PFSK-1 (cell line): ENCODE measurements at regions not wholly inside any gene's neighbourhood (a gene's known extent, or its start where the extent isn't known, plus 50 kb on each side); places are given as distances from the start of the nearest gene placed in this dataset.

Source experiments
- FOXP2 ChIP-seq: optimal IDR thresholded peaks from 2 replicates; pipeline ENCODE3; 2011; ENCODE audit warnings: borderline replicate concordance, control low read depth, inconsistent platforms; ENCODE audit not compliant: insufficient read depth; ENCODE audit errors: extremely low read length, extremely low read depth
- POLR2AphosphoS5 ChIP-seq: IDR thresholded peaks from 2 replicates; pipeline ENCODE4 v1.6.1; 2012; ENCODE audit warnings: low read depth, mild to moderate bottlenecking, control low read depth, low read length, moderate library complexity
- SIN3A ChIP-seq: IDR thresholded peaks from 2 replicates; pipeline ENCODE4 v1.6.1; 2012; ENCODE audit warnings: mild to moderate bottlenecking, low read length, moderate library complexity, borderline replicate concordance; ENCODE audit not compliant: insufficient read depth
- TAF1 ChIP-seq: IDR thresholded peaks from 2 replicates; pipeline ENCODE4 v1.6.1; 2012; ENCODE audit warnings: low read length, control low read depth, borderline replicate concordance; ENCODE audit not compliant: insufficient read depth
- TF ChIP-seq, protein P1 (sequence below), 2 experiments: IDR thresholded peaks; 2 replicates each; pipeline versions ENCODE4 v1.6.1 to v1.8.0; 2011 to 2012; ENCODE audit warnings: low read depth in 2 of 2, low read length in 2 of 2, control low read depth in 1 of 2, inconsistent platforms in 1 of 2, mild to moderate bottlenecking in 1 of 2, moderate library complexity in 1 of 2; ENCODE audit not compliant: insufficient read depth in 1 of 2

DNA sequence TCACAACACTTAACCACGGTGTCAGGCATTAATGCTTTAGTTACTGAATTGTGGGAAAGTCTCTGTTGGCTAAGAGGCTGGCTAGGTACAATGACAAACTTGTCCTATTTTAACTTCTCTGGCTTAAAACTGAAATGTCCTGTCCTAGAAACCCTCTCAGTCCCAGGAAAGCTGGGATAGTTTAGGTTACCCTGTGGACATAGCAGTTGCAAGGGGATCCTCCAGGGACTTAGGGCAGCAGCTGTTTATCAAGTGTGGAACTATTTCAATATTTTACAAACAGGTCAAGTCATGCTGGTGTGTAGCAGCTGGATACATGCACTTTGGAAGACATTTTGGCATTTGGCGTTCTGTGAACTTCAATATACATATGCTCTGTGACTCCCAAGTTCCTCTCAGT, 95.0 kb upstream of the ARRDC3 start:
- TF ChIP-seq SIN3A: no peak
- TF ChIP-seq POLR2AphosphoS5: no peak
- no peak for TF ChIP-seq TAF1

DNA sequence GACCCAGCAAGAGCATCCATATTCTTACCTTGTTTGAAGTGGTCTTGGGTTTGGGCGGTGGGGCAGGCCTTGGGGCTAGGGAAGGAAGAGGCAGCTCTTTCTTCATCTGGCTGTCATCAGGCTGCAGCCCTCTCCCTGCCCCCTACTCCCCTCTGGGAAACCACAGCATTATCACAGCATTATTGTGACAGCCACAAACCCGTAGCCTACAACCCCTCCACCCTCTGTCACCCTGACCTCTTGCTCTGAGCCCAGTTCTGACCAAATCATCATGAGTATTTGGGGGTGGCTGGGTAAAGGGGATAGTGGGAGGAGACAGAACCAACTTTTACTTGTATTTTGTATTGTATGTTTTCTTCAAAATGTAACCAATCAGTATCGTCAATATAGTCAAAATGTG, 94.3 kb upstream of the ARRDC3 start:
- TF ChIP-seq TAF1 (no peak), FOXP2 (no peak), POLR2AphosphoS5 (no peak), SIN3A (no peak)
- TF ChIP-seq, protein P1, sequence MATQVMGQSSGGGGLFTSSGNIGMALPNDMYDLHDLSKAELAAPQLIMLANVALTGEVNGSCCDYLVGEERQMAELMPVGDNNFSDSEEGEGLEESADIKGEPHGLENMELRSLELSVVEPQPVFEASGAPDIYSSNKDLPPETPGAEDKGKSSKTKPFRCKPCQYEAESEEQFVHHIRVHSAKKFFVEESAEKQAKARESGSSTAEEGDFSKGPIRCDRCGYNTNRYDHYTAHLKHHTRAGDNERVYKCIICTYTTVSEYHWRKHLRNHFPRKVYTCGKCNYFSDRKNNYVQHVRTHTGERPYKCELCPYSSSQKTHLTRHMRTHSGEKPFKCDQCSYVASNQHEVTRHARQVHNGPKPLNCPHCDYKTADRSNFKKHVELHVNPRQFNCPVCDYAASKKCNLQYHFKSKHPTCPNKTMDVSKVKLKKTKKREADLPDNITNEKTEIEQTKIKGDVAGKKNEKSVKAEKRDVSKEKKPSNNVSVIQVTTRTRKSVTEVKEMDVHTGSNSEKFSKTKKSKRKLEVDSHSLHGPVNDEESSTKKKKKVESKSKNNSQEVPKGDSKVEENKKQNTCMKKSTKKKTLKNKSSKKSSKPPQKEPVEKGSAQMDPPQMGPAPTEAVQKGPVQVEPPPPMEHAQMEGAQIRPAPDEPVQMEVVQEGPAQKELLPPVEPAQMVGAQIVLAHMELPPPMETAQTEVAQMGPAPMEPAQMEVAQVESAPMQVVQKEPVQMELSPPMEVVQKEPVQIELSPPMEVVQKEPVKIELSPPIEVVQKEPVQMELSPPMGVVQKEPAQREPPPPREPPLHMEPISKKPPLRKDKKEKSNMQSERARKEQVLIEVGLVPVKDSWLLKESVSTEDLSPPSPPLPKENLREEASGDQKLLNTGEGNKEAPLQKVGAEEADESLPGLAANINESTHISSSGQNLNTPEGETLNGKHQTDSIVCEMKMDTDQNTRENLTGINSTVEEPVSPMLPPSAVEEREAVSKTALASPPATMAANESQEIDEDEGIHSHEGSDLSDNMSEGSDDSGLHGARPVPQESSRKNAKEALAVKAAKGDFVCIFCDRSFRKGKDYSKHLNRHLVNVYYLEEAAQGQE (IDR thresholded peaks at IDR 0.05; ENCODE audit: insufficient read depth in 1 of 2, low read depth in 2 of 2, low read length in 2 of 2): no peak

DNA sequence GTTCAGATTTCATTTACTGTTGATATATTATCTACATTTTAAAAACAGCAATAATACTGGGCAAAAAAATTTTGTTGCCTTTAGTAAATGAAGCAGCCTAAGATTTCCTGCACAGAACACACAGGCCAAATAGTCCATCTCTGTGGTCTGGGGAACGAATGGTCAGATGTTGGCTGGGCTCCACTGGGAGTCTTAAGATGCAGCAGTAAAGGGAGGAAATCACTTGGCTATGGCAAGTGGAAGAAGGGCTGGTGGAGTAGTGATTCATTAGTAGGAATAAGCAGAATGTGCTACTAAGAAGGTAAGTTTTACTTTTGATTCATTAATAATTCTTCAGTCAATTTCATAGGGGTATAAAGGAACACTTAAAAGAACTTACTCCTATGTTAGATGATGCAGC, 91.1 kb upstream of the ARRDC3 start:
- TF ChIP-seq POLR2AphosphoS5 (no peak), TAF1 (no peak)
- TF ChIP-seq, protein P1 (IDR thresholded peaks at IDR 0.05; ENCODE audit: insufficient read depth in 1 of 2, low read depth in 2 of 2, low read length in 2 of 2): no peak

DNA sequence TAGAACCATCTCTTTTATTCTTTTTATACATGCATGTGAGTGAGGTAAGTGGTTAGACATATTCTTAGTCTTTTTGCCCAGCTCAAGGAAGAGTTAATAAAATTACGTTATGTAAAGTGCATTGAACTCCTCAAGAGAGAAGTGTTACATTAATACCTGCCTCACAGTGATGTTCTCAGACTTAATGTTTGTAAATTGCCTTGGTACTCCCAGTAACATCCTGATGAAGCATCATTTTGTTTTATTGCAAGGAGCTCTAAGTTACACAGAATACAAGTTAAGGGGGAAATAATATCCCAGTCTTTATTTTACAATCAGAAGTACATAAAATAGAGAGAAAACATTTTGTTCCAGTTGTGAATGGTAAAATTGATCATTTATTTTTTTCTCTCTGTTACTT, 89.5 kb upstream of the ARRDC3 start:
- TF ChIP-seq POLR2AphosphoS5: no peak
- TF ChIP-seq, protein P1 (IDR thresholded peaks at IDR 0.05; ENCODE audit: insufficient read depth in 1 of 2, low read depth in 2 of 2, low read length in 2 of 2): no peak
- no peak for TF ChIP-seq SIN3A
- no peak for TF ChIP-seq FOXP2
- no peak for TF ChIP-seq TAF1

DNA sequence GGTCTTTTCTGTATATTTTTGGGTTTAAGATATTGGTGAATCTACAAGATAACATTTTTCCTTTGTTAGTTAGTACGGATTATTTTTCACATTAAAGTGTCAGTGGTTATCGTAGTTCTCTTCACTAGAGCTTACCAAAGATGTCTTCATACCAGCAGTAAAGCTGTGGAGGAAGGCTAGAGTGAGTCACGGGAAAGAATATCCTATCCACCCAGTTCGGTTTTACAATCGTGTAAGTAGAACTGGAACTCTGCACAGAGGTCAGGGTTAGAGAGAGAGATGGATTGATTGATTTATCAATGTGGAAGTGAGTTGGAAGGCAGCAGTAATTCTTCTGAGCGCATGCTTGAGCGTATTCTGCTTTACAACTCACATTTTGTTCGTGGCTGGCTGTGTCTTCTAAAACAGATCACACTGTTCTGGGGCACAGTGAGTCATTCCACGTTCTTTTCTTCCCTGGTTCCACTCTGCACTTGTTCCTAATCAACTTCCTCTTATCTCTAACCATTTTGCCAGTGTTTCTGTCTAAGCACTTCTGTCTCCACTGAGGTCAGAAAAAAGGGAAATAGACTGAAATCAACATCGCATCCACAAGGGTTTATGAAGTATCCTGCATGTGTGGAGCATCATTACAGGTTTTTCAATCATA, 86.5 kb upstream of the ARRDC3 start:
- TF ChIP-seq, protein P1 (IDR thresholded peaks at IDR 0.05; ENCODE audit: insufficient read depth in 1 of 2, low read depth in 2 of 2, low read length in 2 of 2): no peak
- TF ChIP-seq TAF1 (no peak), SIN3A (no peak), FOXP2 (no peak), POLR2AphosphoS5 (no peak)
